Activated CD8-positive, alpha-beta memory T cell treated with anti-CD3 and anti-CD28 coated beads for 36 hours (primary cell): ENCODE measurements at regions not wholly inside any gene's neighbourhood (a gene's known extent, or its start where the extent isn't known, plus 50 kb on each side); places are given as distances from the start of the nearest gene placed in this dataset.

Experiments
- CTCF ChIA-PET: fragments of 350-600 bp; sonication (Branson Sonifier 250); formaldehyde crosslinking; loops from one replicate; lab custom pipeline; 2021; ENCODE audit warnings: antibody characterized with exemption; lab: Charles Lee
- POLR2A ChIA-PET: fragments of 350-600 bp; sonication (Branson Sonifier 250); formaldehyde crosslinking; loops from one replicate; lab custom pipeline; 2021; ENCODE audit warnings: antibody characterized with exemption; lab: Charles Lee

GRCh38 chr6:146865756-146866379 is 267.1 kb downstream of the ADGB start:
- CTCF ChIA-PET: no interaction called here
- POLR2A ChIA-PET: no interaction called here

GRCh38 chr6:146866731-146867414 is 268.1 kb downstream of the ADGB start:
- ChIA-PET POLR2A (no interaction called here), CTCF (no interaction called here)

GRCh38 chr6:146868671-146869209 is 270.0 kb downstream of the ADGB start:
- POLR2A ChIA-PET: no interaction called here

GRCh38 chr6:146870760-146871159 is 272.0 kb downstream of the ADGB start:
- CTCF ChIA-PET: no interaction called here
- POLR2A ChIA-PET: no interaction called here

More at GRCh38 chr6:146868671-146869209, 270.0 kb downstream of the ADGB start:
- CTCF ChIA-PET: interaction anchor here (1.3 kb wide), 1 partner anchor 13 kb away, joined by 3 read pairs; no protein-coding TSS in a partner anchor

- POLR2A ChIA-PET: no interaction called here
- CTCF ChIA-PET: no interaction called here
These were observed 273.0 kb downstream of the ADGB start for GRCh38 chr6:146871611-146872425.

- CTCF ChIA-PET: interaction anchor here (0.6 kb wide), 1 partner anchor 50 kb away, joined by 3 read pairs; no protein-coding TSS in a partner anchor
- POLR2A ChIA-PET: no interaction called here
These were observed 273.6 kb downstream of the ADGB start for GRCh38 chr6:146872426-146872785.

- ChIA-PET CTCF (no interaction called here), POLR2A (no interaction called here)
These were observed 275.7 kb downstream of the ADGB start for GRCh38 chr6:146874278-146875018.

GRCh38 chr6:146875927-146876270 is 277.1 kb downstream of the ADGB start:
- POLR2A ChIA-PET: no interaction called here
- CTCF ChIA-PET: no interaction called here

GRCh38 chr6:146876271-146877151 is 277.7 kb downstream of the ADGB start:
- ChIA-PET POLR2A (interaction anchor here (0.7 kb wide), 1 partner anchor 250 kb away, joined by 3 read pairs; no protein-coding TSS in a partner anchor), CTCF (no interaction called here)

GRCh38 chr6:146878168-146878951 is 279.6 kb downstream of the ADGB start:
- POLR2A ChIA-PET: no interaction called here
- CTCF ChIA-PET: no interaction called here

GRCh38 chr6:146878952-146879340 is 280.2 kb downstream of the ADGB start:
- POLR2A ChIA-PET: no interaction called here
- CTCF ChIA-PET: no interaction called here

- ChIA-PET CTCF (no interaction called here), POLR2A (no interaction called here)
These were observed 280.8 kb downstream of the ADGB start for GRCh38 chr6:146879406-146880117.

- ChIA-PET CTCF (no interaction called here), POLR2A (no interaction called here)
These were observed 282.7 kb downstream of the ADGB start for GRCh38 chr6:146881228-146882181.

- ChIA-PET CTCF (no interaction called here), POLR2A (no interaction called here)
These were observed 285.1 kb downstream of the ADGB start for GRCh38 chr6:146883640-146884531.

- ChIA-PET POLR2A (no interaction called here), CTCF (no interaction called here)
These were observed 286.0 kb downstream of the ADGB start for GRCh38 chr6:146884728-146885127.
